ENCODE measurements at regions not wholly inside any gene's neighbourhood (a gene's known extent, or its start where the extent isn't known, plus 50 kb on each side); places are given as distances from the start of the nearest gene placed in this dataset.

GRCh38 chr16:64410306-64410705 lies 711.6 kb downstream of the CDH11 start:
- TF ChIP-seq CTCF (IDR thresholded peaks at IDR 0.05; ENCODE audit: insufficient read depth in 1 of 2, low read depth in 1 of 2, low read length in 1 of 2, severe bottlenecking in 1 of 2, unreplicated experiment in 1 of 2): no peak
- Mint-ChIP-seq H3K27me3 (ENCODE audit: insufficient read depth, unreplicated experiment) (peaks cover 7% of the 10 kb centered on the region), H3K4me3 (ENCODE audit: unreplicated experiment) (no peak overlapping the region), H3K4me1 (ENCODE audit: low read depth, unreplicated experiment) (no peaks in the 10 kb centered on the region), H3K27ac (ENCODE audit: unreplicated experiment) (no peak overlapping the region), H3K9me3 (ENCODE audit: unreplicated experiment) (no peaks in the 10 kb centered on the region), H3K36me3 (ENCODE audit: insufficient read depth, unreplicated experiment) (no peaks in the 10 kb centered on the region)
- no TSS peak for BruUV-seq (replicated peaks)
- DNase-seq: no peak
- no peak overlapping the region for H3K4me3 ChIP-seq (ENCODE audit: low read depth, low read length)
- POLR2A ChIA-PET: no interaction called here
- H3K4me1 ChIP-seq: no peaks in the 10 kb centered on the region
- H3K36me3 ChIP-seq (ENCODE audit: control insufficient read depth, insufficient read depth, low read length): no peaks in the 10 kb centered on the region
- no peaks in the 10 kb centered on the region for H3K27me3 ChIP-seq (replicated peaks; ENCODE audit: control insufficient read depth, insufficient read depth, low read length)
- no peaks in the 10 kb centered on the region for H3K9me3 ChIP-seq
- CTCF ChIA-PET: no interaction called here
- intact Hi-C loops (cut with micrococcal nuclease; ENCODE audit: unreplicated experiment): no loop called here

GRCh38 chr16:64409783-64410210 lies 712.1 kb downstream of the CDH11 start:
- Mint-ChIP-seq H3K4me1 (ENCODE audit: low read depth, unreplicated experiment) (no peaks in the 10 kb centered on the region), H3K27ac (ENCODE audit: unreplicated experiment) (no peak overlapping the region), H3K36me3 (ENCODE audit: insufficient read depth, unreplicated experiment) (no peaks in the 10 kb centered on the region), H3K9me3 (ENCODE audit: unreplicated experiment) (no peaks in the 10 kb centered on the region), H3K4me3 (ENCODE audit: unreplicated experiment) (no peak overlapping the region), H3K27me3 (ENCODE audit: insufficient read depth, unreplicated experiment) (peaks cover 7% of the 10 kb centered on the region)
- TF ChIP-seq CTCF (IDR thresholded peaks at IDR 0.05; ENCODE audit: insufficient read depth in 1 of 2, low read depth in 1 of 2, low read length in 1 of 2, severe bottlenecking in 1 of 2, unreplicated experiment in 1 of 2): no peak
- no TSS peak for BruUV-seq (replicated peaks)
- Histone ChIP-seq H3K27me3 (replicated peaks; ENCODE audit: control insufficient read depth, insufficient read depth, low read length) (no peaks in the 10 kb centered on the region), H3K36me3 (ENCODE audit: control insufficient read depth, insufficient read depth, low read length) (no peaks in the 10 kb centered on the region), H3K4me3 (ENCODE audit: low read depth, low read length) (no peak overlapping the region), H3K9me3 (no peaks in the 10 kb centered on the region), H3K4me1 (no peaks in the 10 kb centered on the region)
- intact Hi-C loops (cut with micrococcal nuclease; ENCODE audit: unreplicated experiment): no loop called here
- DNase-seq: no peak
- CTCF ChIA-PET: no interaction called here
- POLR2A ChIA-PET: no interaction called here

- intact Hi-C loops (cut with micrococcal nuclease; ENCODE audit: unreplicated experiment): no loop called here
- TF ChIP-seq CTCF (IDR thresholded peaks at IDR 0.05; ENCODE audit: insufficient read depth in 1 of 2, low read depth in 1 of 2, low read length in 1 of 2, severe bottlenecking in 1 of 2, unreplicated experiment in 1 of 2): no peak
- DNase-seq: no peak
- Mint-ChIP-seq H3K27ac (ENCODE audit: unreplicated experiment) (no peak overlapping the region), H3K36me3 (ENCODE audit: insufficient read depth, unreplicated experiment) (no peaks in the 10 kb centered on the region), H3K4me1 (ENCODE audit: low read depth, unreplicated experiment) (no peaks in the 10 kb centered on the region), H3K9me3 (ENCODE audit: unreplicated experiment) (no peaks in the 10 kb centered on the region), H3K4me3 (ENCODE audit: unreplicated experiment) (no peak overlapping the region), H3K27me3 (ENCODE audit: insufficient read depth, unreplicated experiment) (peaks cover 4% of the 10 kb centered on the region)
- CTCF ChIA-PET: no interaction called here
- Histone ChIP-seq H3K4me1 (no peaks in the 10 kb centered on the region), H3K36me3 (ENCODE audit: control insufficient read depth, insufficient read depth, low read length) (no peaks in the 10 kb centered on the region), H3K4me3 (ENCODE audit: low read depth, low read length) (no peak overlapping the region), H3K27me3 (replicated peaks; ENCODE audit: control insufficient read depth, insufficient read depth, low read length) (no peaks in the 10 kb centered on the region), H3K9me3 (no peaks in the 10 kb centered on the region)
- POLR2A ChIA-PET: no interaction called here
- no TSS peak for BruUV-seq (replicated peaks)
Observed at GRCh38 chr16:64408699-64409098, 713.2 kb downstream of the CDH11 start.
